Gastroesophageal sphincter (tissue), 3 donors: ENCODE measurements at regions not wholly inside any gene's neighbourhood (a gene's known extent, or its start where the extent isn't known, plus 50 kb on each side); places are given as distances from the start of the nearest gene placed in this dataset.

Source experiments
- CTCF ChIP-seq, 4 experiments: fragments of 200-600 bp in 2 of 4; fragments of 450-650 bp in 2 of 4; sonication (generic) in 1 of 4; IDR thresholded peaks; one replicate each; pipeline ENCODE4 v1.5.1; 2017 to 2019; ENCODE audit warnings: antibody characterized with exemption in 4 of 4, mild to moderate bottlenecking in 2 of 4, moderate library complexity in 2 of 4
- EP300 ChIP-seq: sonication (generic); formaldehyde crosslinking; IDR thresholded peaks from one replicate; pipeline ENCODE4 v1.6.1; 2017; ENCODE audit warnings: antibody characterized with exemption, mild to moderate bottlenecking
- POLR2A ChIP-seq, 2 donors: fragments of 450-650 bp; IDR thresholded peaks; one replicate each; pipeline ENCODE4 v1.6.1; 2017; ENCODE audit warnings: antibody characterized with exemption in 2 of 2, mild to moderate bottlenecking in 2 of 2, moderate library complexity in 1 of 2
- POLR2AphosphoS5 ChIP-seq: sonication (generic); formaldehyde crosslinking; IDR thresholded peaks from one replicate; pipeline ENCODE4 v1.6.1; 2017; ENCODE audit warnings: antibody characterized with exemption

GRCh38 chr13:111519041-111519440 is 198.6 kb downstream of the TEX29 start:
- TF ChIP-seq CTCF (IDR thresholded peaks at IDR 0.05) (no peak), POLR2A (IDR thresholded peaks at IDR 0.05) (no peak), POLR2AphosphoS5 (no peak), EP300 (no peak)
